ENCODE measurements at regions not wholly inside any gene's neighbourhood (a gene's known extent, or its start where the extent isn't known, plus 50 kb on each side); places are given as distances from the start of the nearest gene placed in this dataset.

DNA sequence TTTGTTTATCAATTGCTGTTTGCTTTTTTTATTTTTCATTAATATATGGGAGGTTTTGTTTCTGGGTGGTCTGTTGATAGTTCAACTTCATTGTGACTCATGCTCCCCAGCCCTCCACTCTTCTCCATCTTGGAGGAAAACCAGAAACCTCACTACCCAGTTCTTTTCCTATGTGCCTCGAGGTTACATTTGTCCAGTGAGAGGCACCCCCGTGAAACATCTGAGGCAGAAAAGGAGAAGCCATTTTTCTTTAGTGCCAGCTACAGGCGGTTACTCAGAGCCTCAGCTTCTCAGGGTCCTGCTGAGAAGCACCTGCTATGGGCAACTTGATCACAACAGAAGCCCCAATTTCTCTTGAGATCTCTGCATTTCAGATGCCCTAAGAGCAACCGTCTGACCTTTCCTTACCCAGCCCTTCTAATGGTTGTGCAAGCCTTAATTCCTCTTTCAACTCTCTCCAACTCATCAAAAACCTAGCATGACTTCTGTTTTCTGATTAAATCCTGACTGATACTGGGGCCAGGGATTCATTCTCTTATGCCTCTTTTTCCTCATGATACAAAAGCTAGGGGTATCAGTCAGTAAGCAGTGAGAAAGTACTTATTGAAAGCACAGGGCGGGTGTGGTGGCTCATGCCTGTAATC lies 144.6 kb downstream of the ELOVL4 start:
- Mint-ChIP-seq H3K36me3 (peaks cover 8% of the 10 kb centered on the region), H3K4me3 (no peak overlapping the region), H3K4me1 (no peaks in the 10 kb centered on the region), H3K27me3 (ENCODE audit: low read depth) (peaks cover 6% of the 10 kb centered on the region; the same call in 1 of the 2 replicates), H3K9me3 (peaks cover 19% of the 10 kb centered on the region), H3K27ac (no peak overlapping the region)
- ATAC-seq, result no peak
- DNase-seq (ENCODE audit: low spot score), result no peak
- POLR2A ChIA-PET, result no interaction called here
- CTCF ChIA-PET, result interaction anchor here (2.1 kb wide), 1 partner anchor 25 kb away, joined by 6 read pairs; no protein-coding TSS in a partner anchor
- no peak for TF ChIP-seq ARID4B (CRISPR knock-in tag; IDR thresholded peaks at IDR 0.05; ENCODE audit: borderline replicate concordance)
- no peak for TF ChIP-seq SP1 (CRISPR knock-in tag; conservative IDR thresholded peaks at IDR 0.05)
- TF ChIP-seq, protein P1, sequence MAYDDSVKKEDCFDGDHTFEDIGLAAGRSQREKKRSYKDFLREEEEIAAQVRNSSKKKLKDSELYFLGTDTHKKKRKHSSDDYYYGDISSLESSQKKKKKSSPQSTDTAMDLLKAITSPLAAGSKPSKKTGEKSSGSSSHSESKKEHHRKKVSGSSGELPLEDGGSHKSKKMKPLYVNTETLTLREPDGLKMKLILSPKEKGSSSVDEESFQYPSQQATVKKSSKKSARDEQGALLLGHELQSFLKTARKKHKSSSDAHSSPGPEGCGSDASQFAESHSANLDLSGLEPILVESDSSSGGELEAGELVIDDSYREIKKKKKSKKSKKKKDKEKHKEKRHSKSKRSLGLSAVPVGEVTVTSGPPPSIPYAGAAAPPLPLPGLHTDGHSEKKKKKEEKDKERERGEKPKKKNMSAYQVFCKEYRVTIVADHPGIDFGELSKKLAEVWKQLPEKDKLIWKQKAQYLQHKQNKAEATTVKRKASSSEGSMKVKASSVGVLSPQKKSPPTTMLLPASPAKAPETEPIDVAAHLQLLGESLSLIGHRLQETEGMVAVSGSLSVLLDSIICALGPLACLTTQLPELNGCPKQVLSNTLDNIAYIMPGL (CRISPR knock-in tag; IDR thresholded peaks at IDR 0.05), result no peak
- TF ChIP-seq ESRRA (CRISPR knock-in tag; IDR thresholded peaks at IDR 0.05; ENCODE audit: borderline replicate concordance), result no peak

- 0 out of 2 replicates have a peak, but pooled peaks cover 1% of the 10 kb centered on the region for H3K36me3 Mint-ChIP-seq
- DNase-seq (ENCODE audit: low spot score) (no peak), ATAC-seq (no peak)
- H3K4me1 Mint-ChIP-seq, result peaks cover 3% of the 10 kb centered on the region
- CTCF ChIA-PET, result interaction anchor here (0.7 kb wide), 1 partner anchor 67 kb away, joined by 3 read pairs; no protein-coding TSS in a partner anchor
- H3K4me3 Mint-ChIP-seq, result no peak overlapping the region
- H3K27me3 Mint-ChIP-seq (ENCODE audit: low read depth), result no peaks in the 10 kb centered on the region
- no peak overlapping the region for H3K27ac Mint-ChIP-seq
- POLR2A ChIA-PET, result no interaction called here
- H3K9me3 Mint-ChIP-seq, result peaks cover 9% of the 10 kb centered on the region; the same call in 1 of the 2 replicates
- TF ChIP-seq AFF4 (CRISPR knock-in tag; IDR thresholded peaks at IDR 0.05; ENCODE audit: borderline replicate concordance) (no peak), TEAD4 (CRISPR knock-in tag; IDR thresholded peaks at IDR 0.05) (no peak), ZNF416 (CRISPR knock-in tag; IDR thresholded peaks at IDR 0.05) (no peak), HMGA2 (CRISPR knock-in tag; IDR thresholded peaks at IDR 0.05) (no peak), NFYB (CRISPR knock-in tag; conservative IDR thresholded peaks at IDR 0.05; ENCODE audit: low read depth) (no peak), ZNF138 (CRISPR knock-in tag; conservative IDR thresholded peaks at IDR 0.05) (no peak)
- TF ChIP-seq, protein P2, sequence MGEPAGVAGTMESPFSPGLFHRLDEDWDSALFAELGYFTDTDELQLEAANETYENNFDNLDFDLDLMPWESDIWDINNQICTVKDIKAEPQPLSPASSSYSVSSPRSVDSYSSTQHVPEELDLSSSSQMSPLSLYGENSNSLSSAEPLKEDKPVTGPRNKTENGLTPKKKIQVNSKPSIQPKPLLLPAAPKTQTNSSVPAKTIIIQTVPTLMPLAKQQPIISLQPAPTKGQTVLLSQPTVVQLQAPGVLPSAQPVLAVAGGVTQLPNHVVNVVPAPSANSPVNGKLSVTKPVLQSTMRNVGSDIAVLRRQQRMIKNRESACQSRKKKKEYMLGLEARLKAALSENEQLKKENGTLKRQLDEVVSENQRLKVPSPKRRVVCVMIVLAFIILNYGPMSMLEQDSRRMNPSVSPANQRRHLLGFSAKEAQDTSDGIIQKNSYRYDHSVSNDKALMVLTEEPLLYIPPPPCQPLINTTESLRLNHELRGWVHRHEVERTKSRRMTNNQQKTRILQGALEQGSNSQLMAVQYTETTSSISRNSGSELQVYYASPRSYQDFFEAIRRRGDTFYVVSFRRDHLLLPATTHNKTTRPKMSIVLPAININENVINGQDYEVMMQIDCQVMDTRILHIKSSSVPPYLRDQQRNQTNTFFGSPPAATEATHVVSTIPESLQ (CRISPR knock-in tag; IDR thresholded peaks at IDR 0.05), result no peak
- TF ChIP-seq, protein P3, sequence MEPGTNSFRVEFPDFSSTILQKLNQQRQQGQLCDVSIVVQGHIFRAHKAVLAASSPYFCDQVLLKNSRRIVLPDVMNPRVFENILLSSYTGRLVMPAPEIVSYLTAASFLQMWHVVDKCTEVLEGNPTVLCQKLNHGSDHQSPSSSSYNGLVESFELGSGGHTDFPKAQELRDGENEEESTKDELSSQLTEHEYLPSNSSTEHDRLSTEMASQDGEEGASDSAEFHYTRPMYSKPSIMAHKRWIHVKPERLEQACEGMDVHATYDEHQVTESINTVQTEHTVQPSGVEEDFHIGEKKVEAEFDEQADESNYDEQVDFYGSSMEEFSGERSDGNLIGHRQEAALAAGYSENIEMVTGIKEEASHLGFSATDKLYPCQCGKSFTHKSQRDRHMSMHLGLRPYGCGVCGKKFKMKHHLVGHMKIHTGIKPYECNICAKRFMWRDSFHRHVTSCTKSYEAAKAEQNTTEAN (CRISPR knock-in tag; IDR thresholded peaks at IDR 0.05), result no peak
- TF ChIP-seq, protein P4, sequence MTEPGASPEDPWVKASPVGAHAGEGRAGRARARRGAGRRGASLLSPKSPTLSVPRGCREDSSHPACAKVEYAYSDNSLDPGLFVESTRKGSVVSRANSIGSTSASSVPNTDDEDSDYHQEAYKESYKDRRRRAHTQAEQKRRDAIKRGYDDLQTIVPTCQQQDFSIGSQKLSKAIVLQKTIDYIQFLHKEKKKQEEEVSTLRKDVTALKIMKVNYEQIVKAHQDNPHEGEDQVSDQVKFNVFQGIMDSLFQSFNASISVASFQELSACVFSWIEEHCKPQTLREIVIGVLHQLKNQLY (CRISPR knock-in tag; IDR thresholded peaks at IDR 0.05), result no peak
- TF ChIP-seq, protein P5, sequence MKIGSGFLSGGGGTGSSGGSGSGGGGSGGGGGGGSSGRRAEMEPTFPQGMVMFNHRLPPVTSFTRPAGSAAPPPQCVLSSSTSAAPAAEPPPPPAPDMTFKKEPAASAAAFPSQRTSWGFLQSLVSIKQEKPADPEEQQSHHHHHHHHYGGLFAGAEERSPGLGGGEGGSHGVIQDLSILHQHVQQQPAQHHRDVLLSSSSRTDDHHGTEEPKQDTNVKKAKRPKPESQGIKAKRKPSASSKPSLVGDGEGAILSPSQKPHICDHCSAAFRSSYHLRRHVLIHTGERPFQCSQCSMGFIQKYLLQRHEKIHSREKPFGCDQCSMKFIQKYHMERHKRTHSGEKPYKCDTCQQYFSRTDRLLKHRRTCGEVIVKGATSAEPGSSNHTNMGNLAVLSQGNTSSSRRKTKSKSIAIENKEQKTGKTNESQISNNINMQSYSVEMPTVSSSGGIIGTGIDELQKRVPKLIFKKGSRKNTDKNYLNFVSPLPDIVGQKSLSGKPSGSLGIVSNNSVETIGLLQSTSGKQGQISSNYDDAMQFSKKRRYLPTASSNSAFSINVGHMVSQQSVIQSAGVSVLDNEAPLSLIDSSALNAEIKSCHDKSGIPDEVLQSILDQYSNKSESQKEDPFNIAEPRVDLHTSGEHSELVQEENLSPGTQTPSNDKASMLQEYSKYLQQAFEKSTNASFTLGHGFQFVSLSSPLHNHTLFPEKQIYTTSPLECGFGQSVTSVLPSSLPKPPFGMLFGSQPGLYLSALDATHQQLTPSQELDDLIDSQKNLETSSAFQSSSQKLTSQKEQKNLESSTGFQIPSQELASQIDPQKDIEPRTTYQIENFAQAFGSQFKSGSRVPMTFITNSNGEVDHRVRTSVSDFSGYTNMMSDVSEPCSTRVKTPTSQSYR (CRISPR knock-in tag; IDR thresholded peaks at IDR 0.05), result no peak
Measured at GRCh38 chr6:79801362-79801761, 146.0 kb downstream of the ELOVL4 start.
